GM18507 (cell line): ENCODE measurements at regions not wholly inside any gene's neighbourhood (a gene's known extent, or its start where the extent isn't known, plus 50 kb on each side); places are given as distances from the start of the nearest gene placed in this dataset.
"Not testable (repeated sequence)": the region's sequence is repeated elsewhere in the genome, so short reads cannot be mapped to it uniquely, and the experiment has no call there.

Source experiments
- DNase-seq: peaks from one replicate; pipeline ENCODE4 v3.0.0; 2011; ENCODE audit warnings: low read depth; ENCODE audit not compliant: insufficient read length; ENCODE audit errors: extremely low spot score
- FAIRE-seq: peaks from 2 replicates; lab custom pipeline; 2011; peaks lifted over from hg19 to GRCh38; lab: Jason Lieb, UNC

- no peak for FAIRE-seq
- no peak for DNase-seq
Measured at GRCh38 chr3:176183181-176183580, 1014.1 kb downstream of the TBL1XR1 start.

DNA sequence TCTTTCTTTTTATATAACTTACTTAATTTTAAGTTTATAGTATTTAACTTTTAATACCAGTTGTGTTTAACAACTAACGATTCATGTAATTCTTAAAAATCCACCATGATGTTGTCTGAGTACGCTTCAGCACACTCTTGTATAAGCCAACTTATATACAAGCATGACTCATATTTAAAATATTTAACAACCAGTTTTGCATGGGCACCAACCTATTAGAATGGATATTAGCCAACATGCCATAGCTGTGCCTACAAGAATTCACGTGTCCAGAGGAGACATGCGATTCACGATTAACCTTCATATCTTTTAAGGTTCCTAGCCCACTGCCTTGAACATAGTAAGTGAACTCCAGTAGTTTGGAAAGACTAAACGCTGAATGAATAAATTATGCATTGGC is 1023.2 kb downstream of the TBL1XR1 start:
- no peak for FAIRE-seq
- DNase-seq: no peak

DNA sequence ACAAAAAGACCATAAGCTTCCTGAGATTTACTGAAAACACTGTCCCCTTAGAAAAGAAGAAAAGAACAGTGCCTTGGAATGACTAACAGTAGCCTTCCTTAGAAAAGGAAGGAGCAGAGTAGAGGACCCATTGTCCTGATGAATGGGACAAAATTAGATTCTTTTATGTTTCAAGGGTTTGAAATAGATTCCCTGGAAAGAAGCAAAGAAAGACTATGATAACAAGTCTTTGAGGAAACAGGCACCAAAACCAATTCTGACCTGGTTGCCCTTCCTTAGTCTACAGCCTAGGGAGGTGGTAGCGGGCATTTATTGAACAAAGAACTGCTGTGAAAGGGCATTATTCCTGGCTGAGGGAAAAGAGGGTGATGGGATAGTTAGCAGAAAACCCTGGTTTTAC is 1024.8 kb downstream of the TBL1XR1 start:
- no peak for FAIRE-seq
- DNase-seq: no peak

- no peak for FAIRE-seq
- DNase-seq: no peak
Measured at GRCh38 chr3:176167272-176167671, 1030.0 kb downstream of the TBL1XR1 start.

GRCh38 chr3:176160997-176161396 is 1036.3 kb downstream of the TBL1XR1 start:
- DNase-seq (no peak), FAIRE-seq (no peak)

DNA sequence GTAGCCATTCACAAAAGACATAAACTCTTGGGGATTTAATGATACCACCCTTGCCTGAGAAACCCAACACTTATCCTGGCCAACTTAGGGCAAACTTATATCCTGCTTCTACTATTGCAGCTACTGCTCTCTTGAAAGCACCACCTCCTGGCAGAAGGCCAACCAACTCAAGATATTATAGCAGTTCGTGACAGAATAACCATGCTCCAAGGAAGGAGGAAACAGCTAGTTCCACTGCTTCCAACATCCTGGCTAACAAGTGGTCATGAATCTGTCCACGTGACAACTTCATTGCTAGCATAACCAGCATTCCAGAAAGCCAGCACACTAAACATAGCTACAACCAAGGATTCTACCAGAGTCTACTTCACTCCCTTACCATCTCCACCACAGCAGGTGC is 1037.5 kb downstream of the TBL1XR1 start:
- DNase-seq (no peak), FAIRE-seq (no peak)

GRCh38 chr3:176155012-176155411 is 1042.3 kb downstream of the TBL1XR1 start:
- no peak for DNase-seq
- FAIRE-seq: no peak

- DNase-seq: no peak
- FAIRE-seq: no peak
Measured at GRCh38 chr3:176149567-176149966, 1047.7 kb downstream of the TBL1XR1 start.

GRCh38 chr3:176147251-176147650 is 1050.0 kb downstream of the TBL1XR1 start:
- DNase-seq (no peak), FAIRE-seq (no peak)

DNA sequence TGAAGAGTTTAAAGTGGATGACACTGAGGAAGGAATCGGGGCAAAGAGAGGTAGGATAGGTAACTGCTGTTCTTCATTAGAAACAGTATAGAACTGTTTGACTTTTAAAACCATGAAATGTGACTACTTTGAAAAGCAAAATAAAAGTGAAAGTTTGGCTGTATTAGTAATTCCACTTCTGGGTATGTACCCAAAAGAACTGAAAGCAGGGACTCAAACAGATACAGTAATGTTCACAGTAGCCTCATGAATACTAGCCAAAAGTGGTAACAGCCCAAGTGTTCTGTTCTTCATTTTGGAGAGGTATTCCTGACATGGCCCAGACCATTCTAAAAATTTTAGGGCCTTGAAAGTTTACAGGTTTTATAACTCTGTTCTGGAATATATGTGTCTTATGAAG is 1055.4 kb downstream of the TBL1XR1 start:
- FAIRE-seq (no peak), DNase-seq (no peak)

DNA sequence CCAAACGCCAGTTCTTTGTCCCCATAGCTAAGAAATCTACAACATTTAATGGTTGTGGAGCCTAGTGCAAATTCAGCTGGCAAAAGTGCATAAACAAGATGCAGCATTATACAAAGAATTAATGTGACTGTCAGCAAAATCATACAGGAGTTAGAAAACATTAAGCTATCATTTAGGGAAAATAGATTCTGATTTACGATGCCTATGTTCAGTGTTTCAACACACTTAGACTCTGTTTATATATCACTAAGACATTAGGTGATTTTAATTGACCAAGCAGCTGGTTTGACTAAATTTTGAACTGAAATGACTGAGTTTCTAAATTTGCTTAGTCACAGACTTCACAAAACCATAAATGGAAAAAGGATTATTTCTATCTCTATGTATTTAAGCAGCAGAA is 1076.8 kb downstream of the TBL1XR1 start:
- DNase-seq: no peak
- no peak for FAIRE-seq

DNA sequence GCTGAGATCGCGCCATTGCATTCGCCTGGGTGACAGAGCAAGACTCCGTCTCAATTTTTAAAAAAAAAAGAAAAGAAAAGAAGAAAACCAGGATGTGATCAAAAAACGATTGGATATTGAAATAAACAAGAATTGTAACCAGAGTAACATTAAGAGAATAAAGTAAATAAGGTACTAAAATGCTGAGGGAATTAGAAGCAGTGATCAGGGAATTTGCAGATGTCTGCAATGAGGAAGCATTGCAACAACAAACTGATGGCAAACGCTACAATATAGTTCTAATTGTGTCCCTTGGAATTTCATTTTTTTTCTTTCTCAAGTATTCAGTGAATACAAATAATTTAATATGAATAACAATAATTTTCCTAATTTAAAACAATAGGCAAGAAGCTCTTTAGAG is 1077.5 kb downstream of the TBL1XR1 start:
- DNase-seq (no peak), FAIRE-seq (no peak)

DNA sequence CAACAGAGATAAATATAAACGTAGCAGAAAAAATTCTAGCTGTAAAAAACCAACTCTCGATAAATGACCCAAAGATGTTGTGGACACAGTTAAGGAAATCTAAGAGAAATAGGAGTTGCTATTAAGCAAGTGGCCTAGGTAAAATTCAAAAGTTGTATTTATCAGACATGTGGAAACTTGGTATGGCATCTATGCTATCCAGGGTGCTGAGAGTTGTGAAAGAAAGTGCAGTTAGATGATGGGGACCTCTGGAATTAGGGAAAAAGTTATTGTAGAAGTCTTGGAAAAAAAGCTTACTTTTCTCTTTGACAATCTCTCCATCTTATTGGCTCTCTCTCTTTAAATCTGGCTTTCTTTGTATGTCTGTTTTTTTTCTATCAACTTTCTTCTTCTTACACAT is 1090.9 kb downstream of the TBL1XR1 start:
- DNase-seq: no peak
- no peak for FAIRE-seq

- FAIRE-seq: no peak
- DNase-seq: no peak
Measured at GRCh38 chr3:176097027-176097426, 1100.3 kb downstream of the TBL1XR1 start.

DNA sequence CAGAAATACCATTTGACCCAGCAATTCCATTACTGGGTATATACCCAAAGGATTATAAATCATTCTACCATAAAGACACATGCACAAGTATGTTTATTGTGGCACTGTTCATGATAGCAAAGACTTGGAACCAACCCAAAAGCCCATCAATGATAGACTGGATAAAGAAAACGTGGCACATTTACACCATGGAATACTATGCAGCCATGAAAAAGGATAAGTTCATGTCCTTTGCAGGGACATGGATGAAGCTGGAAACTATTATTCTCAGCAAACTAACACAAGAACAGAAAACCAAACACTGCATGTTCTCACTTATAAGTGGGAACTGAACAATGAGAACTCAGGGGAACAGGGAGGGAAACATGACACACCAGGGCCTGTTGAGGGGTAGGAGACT is 1103.4 kb downstream of the TBL1XR1 start:
- not testable (repeated sequence) for FAIRE-seq, DNase-seq

DNA sequence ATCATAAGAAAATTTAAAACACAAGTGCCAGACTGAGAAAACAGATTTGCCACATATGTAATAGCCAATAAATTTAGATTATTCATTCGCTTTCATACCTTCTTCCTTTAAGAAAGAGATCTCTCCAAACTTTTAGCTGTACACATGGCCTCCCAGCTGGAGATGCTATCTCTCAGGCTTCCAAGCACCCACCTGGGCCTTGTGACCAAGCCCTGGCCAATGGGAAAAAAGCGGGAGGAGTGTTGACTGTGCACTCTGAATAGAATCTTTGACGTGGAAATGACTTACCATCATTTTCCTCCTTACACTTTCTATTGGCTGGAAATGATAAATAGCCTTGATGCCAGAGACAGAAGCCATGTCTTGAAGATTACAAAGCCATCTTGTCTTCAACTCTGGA is 1106.6 kb downstream of the TBL1XR1 start:
- FAIRE-seq (no peak), DNase-seq (no peak)

DNA sequence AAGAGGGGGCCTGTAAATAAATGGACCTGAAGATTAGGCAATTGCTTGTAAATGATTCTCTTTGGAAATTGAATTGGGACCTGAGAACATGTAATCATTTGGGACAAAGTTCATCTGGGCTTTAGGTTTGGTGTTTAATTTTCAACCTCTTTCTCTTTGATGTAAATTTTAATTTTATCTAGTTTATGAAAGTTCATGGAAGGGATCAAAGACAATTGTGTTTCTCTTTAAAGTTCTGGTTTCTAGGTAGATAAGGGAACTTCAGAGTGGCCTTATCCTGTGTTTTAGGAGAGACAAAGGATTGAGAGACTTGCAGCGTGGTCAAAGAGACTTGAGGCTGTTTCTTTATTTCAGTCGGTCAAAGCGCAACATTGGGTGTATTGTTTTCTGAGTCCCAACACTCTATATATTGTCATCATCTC is 1108.3 kb downstream of the TBL1XR1 start:
- FAIRE-seq: no peak
- no peak for DNase-seq

DNA sequence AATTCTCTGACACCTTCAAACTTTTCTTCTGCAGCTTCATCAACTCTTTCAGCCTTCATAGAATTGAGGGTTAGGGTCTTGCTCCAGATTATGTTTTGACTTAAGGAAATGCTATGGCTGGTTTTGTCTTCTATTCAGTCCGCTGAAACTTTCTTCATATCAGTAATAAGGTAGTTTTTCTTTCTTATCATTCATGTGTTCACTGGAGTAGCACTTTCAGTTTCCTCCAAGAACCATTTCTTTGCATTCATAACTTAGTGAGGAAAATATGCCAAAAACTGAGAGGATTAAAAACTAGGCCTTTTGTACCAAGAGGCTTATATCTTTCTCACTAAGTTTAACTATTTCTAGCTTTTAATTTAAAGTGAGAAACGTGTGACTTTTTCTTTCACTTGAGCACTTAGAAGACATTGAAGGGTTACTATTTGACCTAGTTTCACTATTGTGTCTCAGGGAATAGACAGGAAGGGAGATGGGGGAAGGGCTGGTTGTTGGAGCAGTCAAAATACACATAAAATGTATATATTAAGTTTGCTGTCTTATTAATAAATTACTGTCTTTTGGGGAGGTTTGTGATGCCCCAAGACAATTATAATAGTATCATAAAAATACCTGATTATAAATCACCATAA is 1110.1 kb downstream of the TBL1XR1 start:
- FAIRE-seq (no peak), DNase-seq (no peak)

DNA sequence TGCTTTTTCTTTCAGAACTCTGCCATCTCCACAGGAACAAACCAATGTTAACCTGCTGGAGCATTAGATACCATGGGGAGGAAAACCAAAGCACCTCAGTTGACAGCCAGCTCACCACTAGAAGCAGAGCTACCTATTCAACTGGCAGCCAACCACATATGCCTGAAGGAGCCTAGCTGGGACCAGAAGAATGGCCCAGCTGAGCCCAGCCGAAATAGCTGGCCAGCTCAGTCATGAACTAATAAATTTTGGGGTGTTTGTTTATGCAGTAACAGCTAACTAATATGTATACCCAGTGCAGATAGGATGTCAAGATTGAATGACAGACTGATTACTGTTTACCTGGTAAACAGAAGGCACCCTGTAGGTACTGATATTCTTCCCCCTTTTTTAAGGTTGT is 1117.5 kb downstream of the TBL1XR1 start:
- FAIRE-seq: no peak

DNA sequence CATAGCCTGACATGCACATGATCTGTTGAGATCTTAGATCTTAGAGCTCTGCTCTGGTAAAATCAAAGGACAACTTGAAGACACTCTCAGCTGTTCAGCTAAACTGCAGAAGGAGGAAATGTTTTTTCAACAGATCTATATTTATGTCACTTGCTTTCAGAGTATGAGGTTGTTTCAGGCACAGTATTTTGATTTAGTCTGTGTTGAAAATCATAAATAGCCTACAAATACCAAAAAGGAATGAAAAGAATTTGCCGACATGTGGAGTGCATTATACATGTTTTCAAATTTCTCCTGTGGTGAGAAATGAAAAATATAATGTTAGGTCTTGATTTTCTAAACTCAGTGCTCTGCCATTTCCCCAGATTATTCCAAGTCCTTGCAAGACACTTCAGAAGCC is 1118.4 kb downstream of the TBL1XR1 start:
- no peak for FAIRE-seq
- DNase-seq: no peak

More for the DNA sequence above, 1117.5 kb downstream of the TBL1XR1 start:
- no peak for DNase-seq

DNA sequence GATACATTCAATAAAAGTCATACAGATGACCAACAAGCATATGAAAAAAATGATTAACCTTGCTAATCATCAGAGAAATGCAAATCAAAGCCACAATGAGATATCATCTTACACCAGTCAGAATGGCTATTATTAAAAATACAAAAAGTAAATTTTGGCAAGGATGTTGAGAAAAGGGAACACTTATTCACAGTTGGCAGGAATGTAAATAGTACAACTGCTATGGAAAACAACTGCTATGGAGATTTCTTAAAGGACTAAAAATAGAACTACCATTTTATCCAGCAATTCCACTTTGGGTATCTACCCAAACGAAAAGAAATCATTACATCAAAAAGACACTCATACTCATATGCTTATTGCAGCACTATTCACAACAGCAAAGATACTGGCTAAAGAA is 1121.8 kb downstream of the TBL1XR1 start:
- DNase-seq (no peak), FAIRE-seq (no peak)

DNA sequence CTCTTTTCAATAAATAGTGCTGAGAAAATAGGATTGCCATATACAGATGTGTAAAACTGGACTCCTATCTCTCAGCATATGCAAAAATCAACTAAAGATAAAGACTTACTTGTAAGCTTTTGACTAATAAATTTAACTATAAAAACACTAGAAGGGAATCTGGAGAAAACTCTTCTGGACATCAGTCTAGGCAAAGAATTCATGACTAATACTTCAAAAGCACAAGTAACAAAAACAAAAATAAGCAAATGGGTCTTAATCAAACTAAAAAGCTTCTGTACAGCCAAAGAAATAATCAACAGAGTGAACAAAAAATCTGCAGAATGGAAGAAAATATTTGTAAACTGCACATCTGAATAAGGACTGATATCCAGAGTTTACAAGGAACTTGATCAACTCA is 1122.2 kb downstream of the TBL1XR1 start:
- FAIRE-seq (no peak), DNase-seq (no peak)
